GM21367 (cell line): ENCODE measurements at regions not wholly inside any gene's neighbourhood (a gene's known extent, or its start where the extent isn't known, plus 50 kb on each side); places are given as distances from the start of the nearest gene placed in this dataset.

Source experiments
- ATAC-seq: cut with Tn5 transposase; IDR thresholded peaks from one replicate; pipeline ENCODE4 v1.9.1; 2021; ENCODE audit not compliant: unreplicated experiment

- no peak for ATAC-seq
Measured at GRCh38 chr17:79186406-79186805, 111.8 kb downstream of the ENGASE start.

- ATAC-seq: no peak
Measured at GRCh38 chr17:79185671-79186070, 111.0 kb downstream of the ENGASE start.

- no peak for ATAC-seq
Measured at GRCh38 chr17:79184219-79184618, 109.6 kb downstream of the ENGASE start.

GRCh38 chr17:79183293-79184158 lies 108.9 kb downstream of the ENGASE start:
- ATAC-seq: no peak

GRCh38 chr17:79183043-79183292 lies 108.3 kb downstream of the ENGASE start:
- no peak for ATAC-seq

- no peak for ATAC-seq
Measured at GRCh38 chr17:79182176-79183042, 107.8 kb downstream of the ENGASE start.

- ATAC-seq: no peak
Measured at GRCh38 chr17:79180358-79181005, 105.9 kb downstream of the ENGASE start.

- ATAC-seq: no peak
Measured at GRCh38 chr17:79179334-79179733, 104.7 kb downstream of the ENGASE start.

- ATAC-seq: no peak
Measured at GRCh38 chr17:79177877-79178276, 103.3 kb downstream of the ENGASE start.

- ATAC-seq: no peak
Measured at GRCh38 chr17:79176792-79177601, 102.4 kb downstream of the ENGASE start.

- ATAC-seq: no peak
Measured at GRCh38 chr17:79174905-79175856, 100.6 kb downstream of the ENGASE start.

GRCh38 chr17:79174193-79174765 lies 99.7 kb downstream of the ENGASE start:
- no peak for ATAC-seq

- no peak for ATAC-seq
Measured at GRCh38 chr17:79171188-79171587, 96.6 kb downstream of the ENGASE start.

- ATAC-seq: no peak
Measured at GRCh38 chr17:79169861-79170260, 95.2 kb downstream of the ENGASE start.

GRCh38 chr17:79169366-79169765 lies 94.7 kb downstream of the ENGASE start:
- ATAC-seq: no peak

- ATAC-seq: no peak
Measured at GRCh38 chr17:79168486-79169055, 93.9 kb downstream of the ENGASE start.

- ATAC-seq: no peak
Measured at GRCh38 chr17:79167486-79167885, 92.9 kb downstream of the ENGASE start.

GRCh38 chr17:79165756-79166473 lies 91.3 kb downstream of the ENGASE start:
- ATAC-seq: no peak
